GM18951 (cell line): ENCODE measurements at regions not wholly inside any gene's neighbourhood (a gene's known extent, or its start where the extent isn't known, plus 50 kb on each side); places are given as distances from the start of the nearest gene placed in this dataset.
"Not testable (repeated sequence)": the region's sequence is repeated elsewhere in the genome, so short reads cannot be mapped to it uniquely, and the experiment has no call there.

Experiments
- POLR2A ChIP-seq: IDR thresholded peaks from 4 replicates; pipeline ENCODE4 v1.6.1; 2011; ENCODE audit warnings: mild to moderate bottlenecking; ENCODE audit not compliant: insufficient read length, insufficient read depth; ENCODE audit errors: extremely low read depth
- in situ Hi-C: fragments of 300-500 bp; cut with MboI; formaldehyde crosslinking; loops from one replicate; pipeline ENCODE4 v1.12.0; 2022; ENCODE audit warnings: low sequenced_read_pairs, mixed read lengths, inconsistent platforms; ENCODE audit not compliant: unreplicated experiment

DNA sequence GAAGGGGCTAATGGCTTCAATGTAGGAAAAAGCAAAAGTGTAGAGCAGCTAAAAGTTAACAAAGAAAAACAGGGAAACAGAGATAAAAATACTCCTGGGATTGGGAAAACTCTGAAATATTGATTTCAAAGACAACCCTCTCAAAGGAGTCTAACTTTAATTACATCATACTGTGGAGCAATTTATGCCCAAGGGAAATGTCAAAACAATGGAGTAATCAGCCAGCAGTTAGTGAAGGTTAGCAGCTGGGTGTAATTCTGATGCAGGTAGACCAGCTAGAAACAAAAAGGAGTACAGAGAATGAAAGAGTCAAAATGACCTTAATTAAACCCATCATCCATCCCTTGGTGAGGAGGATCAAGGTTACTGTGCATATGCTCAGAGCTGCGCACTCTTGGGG is 169.0 kb downstream of the ADAM29 start:
- in situ Hi-C loops: no loop called here
- TF ChIP-seq POLR2A: no peak

- TF ChIP-seq POLR2A: no peak
- in situ Hi-C loops: no loop called here
Observed at GRCh38 chr4:175090116-175090515, 172.0 kb downstream of the ADAM29 start.

DNA sequence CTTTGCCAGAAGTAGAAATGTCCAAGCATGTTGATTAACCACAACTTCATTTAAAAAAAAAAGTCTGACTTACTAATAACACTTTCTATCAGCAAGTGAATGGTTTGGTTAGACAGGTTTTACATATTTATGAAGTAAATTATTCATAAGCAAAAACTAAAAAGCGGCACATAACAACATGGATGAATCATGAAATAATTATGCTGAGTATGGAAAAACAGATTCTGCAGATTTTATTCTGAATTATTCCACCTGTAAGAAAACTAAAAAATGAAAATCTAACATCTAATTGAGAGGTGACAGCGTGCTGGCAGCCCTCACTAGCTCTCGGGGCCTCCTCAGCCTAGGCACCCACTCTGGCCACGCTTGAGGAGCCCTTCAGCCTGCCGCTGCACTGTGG is 173.5 kb downstream of the ADAM29 start:
- in situ Hi-C loops: no loop called here
- TF ChIP-seq POLR2A: no peak

- no peak for TF ChIP-seq POLR2A
- in situ Hi-C loops: no loop called here
Observed at GRCh38 chr4:175092114-175092513, 174.0 kb downstream of the ADAM29 start.

GRCh38 chr4:175093055-175093454 is 174.9 kb downstream of the ADAM29 start:
- in situ Hi-C loops: not testable (repeated sequence)

- in situ Hi-C loops: loop anchor here (25.0 kb wide), 1 partner anchor 241 kb away; no protein-coding TSS in a partner anchor
- no peak for TF ChIP-seq POLR2A
Observed at GRCh38 chr4:175103403-175103802, 185.2 kb downstream of the ADAM29 start.

DNA sequence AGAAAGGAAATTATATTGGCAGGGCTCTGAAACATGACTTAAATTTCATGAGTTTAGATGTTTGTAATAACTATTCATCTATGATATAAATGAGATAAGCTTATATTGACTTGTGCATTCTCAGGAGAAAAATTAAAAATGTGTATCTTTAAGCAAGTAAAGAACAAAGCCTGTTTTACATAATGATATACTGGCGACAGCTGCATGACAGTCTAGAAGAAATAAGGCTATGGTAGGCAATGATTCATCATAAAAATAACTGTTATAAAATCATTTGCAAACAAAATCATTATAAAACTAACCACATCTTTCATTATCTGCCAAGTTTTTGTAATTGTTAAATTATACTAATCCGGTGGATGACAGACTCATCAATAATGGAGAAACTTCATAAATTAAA is 188.1 kb downstream of the ADAM29 start:
- no peak for TF ChIP-seq POLR2A
- in situ Hi-C loops: loop anchor here (25.0 kb wide), 1 partner anchor 244 kb away; no protein-coding TSS in a partner anchor

DNA sequence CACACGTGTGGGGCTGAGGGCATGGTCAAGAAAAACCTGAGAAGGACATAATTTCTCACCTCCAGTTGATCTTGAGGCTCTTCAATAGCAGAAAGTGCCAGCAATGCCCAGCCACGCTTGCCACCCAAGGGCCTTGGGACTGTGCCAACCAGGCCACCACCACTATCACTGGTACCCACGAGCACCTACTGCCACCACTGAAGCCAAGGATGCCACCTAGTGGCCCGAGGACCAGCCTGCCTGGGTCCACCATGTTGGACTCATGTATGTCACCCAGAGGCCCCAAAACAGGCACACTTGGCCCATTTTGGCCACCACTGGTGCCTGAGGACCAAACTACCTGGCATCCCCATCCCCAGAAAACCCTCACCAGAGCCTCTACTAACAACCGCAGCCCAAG is 191.8 kb downstream of the ADAM29 start:
- in situ Hi-C loops: loop anchor here (25.0 kb wide), 1 partner anchor 248 kb away; no protein-coding TSS in a partner anchor
- TF ChIP-seq POLR2A: no peak

GRCh38 chr4:175125410-175126068 is 207.4 kb downstream of the ADAM29 start:
- in situ Hi-C loops: no loop called here
- no peak for TF ChIP-seq POLR2A

DNA sequence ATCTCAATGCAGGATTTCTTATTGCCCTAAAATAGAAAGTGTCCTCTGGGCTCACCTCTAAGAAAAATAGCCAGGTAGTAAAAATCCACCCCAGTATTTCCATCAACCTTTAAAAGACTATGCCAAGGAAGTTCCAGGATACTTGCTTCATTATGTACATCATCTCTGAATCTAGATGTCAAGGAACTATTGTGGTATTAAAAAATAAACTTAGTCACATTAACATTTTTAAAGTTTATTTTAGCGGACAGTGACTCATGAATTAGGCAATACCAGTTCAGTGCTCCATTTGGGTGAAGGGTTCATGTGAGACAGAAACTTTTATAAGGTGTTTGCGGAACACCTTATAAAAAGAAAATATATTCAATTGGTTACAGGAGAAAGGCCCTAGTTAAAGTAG is 209.2 kb downstream of the ADAM29 start:
- TF ChIP-seq POLR2A: no peak

DNA sequence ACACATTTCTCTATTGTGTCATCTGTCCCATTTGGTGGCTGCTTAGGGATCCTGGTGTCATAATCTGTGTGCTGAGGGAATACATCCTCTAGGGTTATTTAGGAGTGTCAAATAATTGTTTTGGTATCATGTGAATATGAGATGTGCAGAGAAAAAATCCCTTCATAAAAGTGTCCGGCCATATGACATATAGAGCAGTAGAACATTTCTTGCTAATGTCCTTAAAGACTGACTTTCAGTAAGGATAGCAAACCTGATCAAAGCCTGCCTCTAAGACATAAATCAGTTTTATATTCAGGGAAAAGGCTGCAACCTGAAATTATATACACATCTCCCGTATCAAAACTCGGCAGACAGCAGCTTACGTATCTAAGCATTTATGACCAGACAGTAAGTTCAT is 211.6 kb downstream of the ADAM29 start:
- in situ Hi-C loops: no loop called here
- TF ChIP-seq POLR2A: no peak

More for the DNA sequence above, 209.2 kb downstream of the ADAM29 start:
- in situ Hi-C loops: no loop called here

DNA sequence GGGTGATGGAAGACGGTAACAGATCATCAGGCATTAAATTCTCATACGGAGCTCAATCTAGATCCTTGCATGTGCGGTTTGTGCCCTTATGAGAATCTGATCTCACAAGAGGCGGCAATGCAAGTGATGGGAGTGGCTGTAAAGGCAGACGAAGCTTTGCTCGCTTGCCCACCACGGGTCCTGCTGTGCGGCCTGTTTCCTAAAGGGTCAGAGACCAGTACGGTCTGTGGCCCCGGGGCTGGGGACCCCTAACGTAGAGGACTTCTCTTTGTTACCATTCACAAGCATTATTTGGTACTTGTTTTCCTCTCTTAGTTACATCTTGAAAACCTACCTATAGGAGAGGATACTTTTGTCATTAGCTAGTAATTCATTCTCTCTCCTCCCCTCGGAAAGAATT is 221.0 kb downstream of the ADAM29 start:
- TF ChIP-seq POLR2A: no peak
- in situ Hi-C loops: no loop called here

- in situ Hi-C loops: no loop called here
- TF ChIP-seq POLR2A: no peak
Observed at GRCh38 chr4:175143116-175143515, 225.0 kb downstream of the ADAM29 start.

GRCh38 chr4:175146799-175147198 is 228.6 kb downstream of the ADAM29 start:
- in situ Hi-C loops: no loop called here

GRCh38 chr4:175147233-175147632 is 229.1 kb downstream of the ADAM29 start:
- in situ Hi-C loops: no loop called here

More at GRCh38 chr4:175146799-175147198, 228.6 kb downstream of the ADAM29 start:
- no peak for TF ChIP-seq POLR2A

DNA sequence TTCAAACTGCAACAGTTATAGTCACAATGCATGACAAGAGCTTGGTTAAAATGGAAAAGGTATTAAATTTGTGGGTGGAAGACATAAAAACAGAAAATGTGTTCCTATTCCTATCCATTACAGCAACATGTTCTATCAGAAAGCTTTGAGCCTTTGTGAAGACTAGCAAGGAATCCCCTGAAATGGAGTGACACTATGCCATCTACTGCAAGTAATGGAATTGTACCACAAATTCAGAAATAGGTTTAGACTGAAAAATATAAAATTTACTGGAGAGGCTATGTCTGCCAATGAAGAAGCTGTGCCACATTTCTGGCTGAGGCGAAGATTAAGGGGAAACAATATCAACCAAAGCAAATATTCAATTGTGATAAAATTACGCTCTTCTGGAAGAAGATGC is 247.9 kb downstream of the ADAM29 start:
- in situ Hi-C loops: no loop called here
- no peak for TF ChIP-seq POLR2A

More at GRCh38 chr4:175147233-175147632, 229.1 kb downstream of the ADAM29 start:
- no peak for TF ChIP-seq POLR2A
